CD4-positive, alpha-beta T cell treated with Interleukin-6 at 100 ng/mL for 8 hours (primary cell): ENCODE measurements at regions not wholly inside any gene's neighbourhood (a gene's known extent, or its start where the extent isn't known, plus 50 kb on each side); places are given as distances from the start of the nearest gene placed in this dataset.

ENCODE experiments used
- DNase-seq: peaks from one replicate; pipeline ENCODE4 v3.0.0-alpha.2; 2020; ENCODE audit warnings: mixed read lengths, low spot score

DNA sequence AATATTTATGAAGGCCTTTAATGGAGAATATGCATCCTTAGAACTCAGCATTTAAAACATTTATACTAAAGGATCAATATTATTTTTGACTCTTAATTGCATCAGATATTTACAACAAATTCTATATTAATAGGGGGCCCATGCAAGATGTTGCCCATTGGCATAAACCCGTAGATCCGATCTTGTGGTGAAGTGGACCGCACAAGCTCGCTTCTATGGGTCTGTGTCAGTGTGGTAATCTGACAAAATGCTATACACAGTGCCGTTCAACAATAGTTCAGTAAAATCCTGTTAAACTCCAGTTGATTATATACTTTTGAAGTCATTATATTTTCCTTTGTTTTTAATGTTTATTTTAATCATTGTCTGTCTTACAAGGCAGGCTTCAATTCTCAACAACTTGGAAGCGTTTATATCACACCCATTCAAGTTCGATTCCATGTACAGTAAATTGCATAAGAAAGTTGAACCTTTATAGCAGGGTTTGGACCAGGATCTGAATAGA, 809.2 kb downstream of the USP25 start:
- DNase-seq = no peak

DNA sequence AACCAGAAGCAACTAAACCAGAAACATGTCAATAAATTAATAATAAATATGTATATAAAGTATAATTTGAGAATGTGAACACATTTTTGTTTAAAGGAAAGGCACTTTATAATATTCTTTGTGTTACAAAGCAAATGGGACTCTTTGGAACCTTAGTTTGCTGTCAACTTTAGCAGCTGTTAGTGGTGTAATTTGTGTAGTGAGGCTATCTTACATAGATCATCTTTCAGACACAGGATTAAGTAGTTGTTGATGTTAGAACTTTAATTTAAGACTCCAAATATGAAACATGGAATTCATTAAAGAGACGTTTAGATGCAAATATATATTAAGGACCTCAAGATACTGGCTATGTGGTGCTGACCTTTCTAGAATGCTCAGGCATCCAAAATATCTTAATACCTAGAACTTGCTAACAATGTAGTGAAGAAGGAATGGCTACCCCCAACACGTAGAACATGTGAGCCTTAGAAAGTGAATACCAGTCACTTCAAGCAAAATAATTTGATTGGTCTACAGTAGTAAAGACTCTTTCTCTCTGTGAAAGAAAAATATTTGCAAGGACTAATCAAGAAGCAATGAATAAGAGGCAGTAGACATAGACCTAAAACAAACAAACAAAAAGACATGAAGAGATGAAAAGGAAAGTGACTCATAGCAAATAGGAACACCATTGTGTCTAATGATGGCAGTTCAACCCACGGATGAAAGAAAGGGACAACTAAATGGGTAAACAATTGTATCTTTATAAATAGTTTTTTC, 811.4 kb downstream of the USP25 start:
- DNase-seq = no peak

DNA sequence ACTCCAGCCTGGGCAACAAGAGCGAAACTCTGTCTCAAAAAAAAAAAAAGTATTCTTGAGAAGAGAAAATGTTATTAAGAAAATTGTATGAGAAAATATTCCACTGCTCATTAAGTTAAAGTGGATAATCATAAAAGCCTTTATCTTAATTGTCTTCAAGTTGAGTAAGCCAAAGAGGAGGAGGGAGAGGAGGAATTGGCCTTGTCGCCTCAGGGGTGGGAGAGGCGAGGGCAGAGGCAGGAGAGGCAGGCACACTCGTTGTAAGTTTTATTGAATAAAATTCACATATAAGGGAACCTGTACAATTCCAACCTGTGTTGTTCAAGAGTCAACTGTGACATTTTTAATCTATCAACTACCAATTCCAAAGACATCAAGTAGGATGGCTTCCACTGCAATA, 820.3 kb downstream of the USP25 start:
- DNase-seq = no peak

DNA sequence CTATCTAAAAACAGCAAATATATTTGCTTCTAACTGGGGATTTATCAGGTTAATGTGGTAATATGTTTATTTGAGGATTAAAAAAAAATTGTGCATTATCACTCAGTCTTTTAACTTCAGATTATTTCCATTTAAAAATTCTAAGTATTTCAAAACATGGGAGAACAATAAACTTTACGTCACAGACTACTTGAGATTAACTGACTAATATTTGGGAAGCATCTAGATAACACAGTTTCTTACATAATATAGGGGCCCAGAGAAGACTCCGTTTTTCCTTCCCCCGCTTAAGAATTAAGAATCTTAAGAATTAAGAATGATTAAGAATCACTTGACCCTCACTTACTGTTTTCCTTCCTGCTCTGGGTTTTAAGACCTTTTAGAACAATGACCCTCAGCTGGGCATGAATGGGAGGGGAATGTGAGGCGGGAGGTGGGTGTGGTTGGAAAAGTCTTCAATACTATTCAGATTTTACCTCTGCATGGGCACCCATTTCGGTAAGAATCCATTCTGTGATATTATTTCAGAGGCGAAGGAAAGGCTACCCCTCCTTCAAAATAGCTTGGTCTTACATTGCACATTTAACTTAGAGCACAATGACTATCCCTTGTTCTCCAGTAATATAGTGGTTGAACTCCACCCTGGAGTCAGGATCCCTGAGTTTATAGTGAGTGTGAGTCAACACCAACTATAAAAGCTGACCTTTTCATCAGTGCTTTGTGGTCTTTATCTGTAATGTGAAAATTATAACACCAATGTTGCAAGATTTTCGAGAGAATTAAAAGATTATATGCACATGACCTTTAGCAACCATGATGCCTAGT, 821.3 kb downstream of the USP25 start:
- DNase-seq = no peak

DNA sequence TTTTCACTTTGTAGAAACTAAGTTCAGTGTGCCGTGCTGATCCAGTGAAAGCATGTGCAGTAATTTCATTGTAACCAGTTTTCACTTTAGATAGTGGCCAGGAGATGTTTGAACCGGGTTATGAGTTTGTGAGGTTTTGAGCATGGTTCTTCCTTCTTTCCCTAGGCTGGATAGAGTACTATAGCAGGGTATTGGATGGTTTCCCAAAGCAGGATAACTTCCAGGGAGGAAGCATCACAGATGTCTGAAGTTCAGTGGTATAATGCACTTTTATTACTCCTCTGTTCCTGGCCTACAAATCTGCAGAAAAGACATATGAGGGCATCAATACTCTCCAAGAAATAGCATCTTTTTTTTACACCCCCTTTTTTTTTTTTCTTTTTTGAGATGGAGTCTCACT, 823.1 kb downstream of the USP25 start:
- DNase-seq = no peak

DNA sequence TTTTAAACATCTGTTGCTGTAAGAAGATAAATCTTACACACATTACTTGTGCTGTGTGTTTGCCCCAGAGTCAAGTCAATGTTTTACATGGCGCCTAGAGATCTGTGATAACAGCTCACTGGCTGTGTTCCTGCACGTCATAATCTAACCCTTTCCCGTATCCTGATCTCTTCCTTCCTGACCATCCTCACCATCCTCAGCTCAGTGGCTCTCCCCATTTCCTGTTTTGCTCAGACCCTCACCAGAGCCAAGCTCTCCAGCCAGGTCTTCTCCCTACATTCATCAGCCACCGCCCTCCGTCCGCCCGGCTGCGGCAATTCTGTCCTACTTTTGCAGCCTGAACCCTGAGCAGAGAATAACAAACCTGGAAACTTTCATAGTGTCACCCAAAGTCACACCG, 824.7 kb downstream of the USP25 start:
- DNase-seq = no peak

DNA sequence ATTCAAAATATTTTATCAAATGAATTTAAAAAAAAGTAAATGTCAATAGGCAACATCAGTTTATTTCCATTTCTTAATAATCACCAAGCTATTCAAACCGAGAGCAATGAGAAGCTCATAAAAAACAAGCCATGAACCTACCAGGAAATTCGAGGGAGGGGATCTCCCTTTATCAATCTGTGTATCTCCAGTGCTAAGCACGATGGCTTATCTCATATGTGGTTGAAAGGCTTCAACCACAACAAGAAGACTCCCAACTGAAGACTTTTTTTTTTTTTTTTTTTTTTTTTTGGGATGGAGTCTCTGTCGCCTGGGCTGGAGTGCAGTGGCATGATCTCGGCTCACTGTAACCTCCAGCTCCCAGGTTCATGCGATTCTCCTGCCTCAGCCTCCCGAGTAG, 833.3 kb downstream of the USP25 start:
- DNase-seq = no peak

DNA sequence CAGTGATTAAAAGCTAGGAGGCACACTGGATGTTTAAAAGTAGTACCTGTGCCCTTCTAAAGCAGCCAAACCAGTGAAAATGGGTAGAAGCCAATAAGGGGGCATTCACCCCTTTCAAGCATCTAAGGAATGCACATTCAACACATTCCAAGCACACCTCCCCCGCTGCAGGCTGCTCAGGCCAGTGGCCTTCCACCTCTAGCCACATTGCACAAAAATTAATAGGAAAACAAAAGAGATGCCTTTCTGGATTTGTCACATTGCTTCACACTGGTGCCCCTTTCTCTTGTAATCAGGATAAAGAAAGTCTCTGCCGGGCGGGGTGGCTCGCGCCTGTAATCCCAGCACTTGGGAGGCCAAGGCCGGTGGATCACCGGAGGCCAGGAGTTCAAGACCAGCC, 834.0 kb downstream of the USP25 start:
- DNase-seq = no peak

DNA sequence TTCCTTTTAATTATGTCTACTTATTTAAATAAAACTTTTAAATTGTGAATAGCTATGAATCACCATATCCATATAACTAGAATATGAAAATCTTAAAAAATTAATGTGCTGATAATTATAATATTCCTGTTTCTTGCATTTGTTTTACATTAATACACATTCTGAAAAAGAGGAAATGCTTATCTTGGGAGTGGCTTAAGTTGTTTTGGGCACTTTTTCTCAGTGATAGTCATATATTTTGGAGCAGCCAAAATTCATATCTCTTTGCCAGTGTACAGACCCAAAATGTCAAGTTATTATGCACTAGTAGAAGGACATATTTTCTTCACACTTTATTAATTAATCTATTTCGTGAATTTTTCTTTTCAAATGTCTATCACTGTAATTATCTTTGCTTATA, 838.5 kb downstream of the USP25 start:
- DNase-seq = no peak

DNA sequence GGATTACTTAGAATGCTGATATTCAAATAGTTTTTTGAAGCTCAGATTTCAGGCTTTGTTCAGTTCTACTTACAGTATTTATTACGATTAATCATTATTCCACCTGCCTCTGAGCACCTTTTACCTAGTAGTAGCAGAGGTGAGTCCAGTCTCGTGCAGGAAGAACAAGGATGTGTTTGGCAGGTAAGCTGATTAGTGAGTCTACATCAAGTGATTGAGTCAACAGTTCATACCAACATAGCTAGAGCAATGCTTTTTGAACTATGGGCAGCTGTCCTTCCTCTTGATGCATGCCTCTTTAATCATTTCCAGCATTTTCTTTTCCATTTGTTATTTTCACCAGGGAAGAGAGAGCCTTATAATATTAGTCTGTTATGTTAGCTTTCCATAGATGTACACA, 838.9 kb downstream of the USP25 start:
- DNase-seq = no peak

DNA sequence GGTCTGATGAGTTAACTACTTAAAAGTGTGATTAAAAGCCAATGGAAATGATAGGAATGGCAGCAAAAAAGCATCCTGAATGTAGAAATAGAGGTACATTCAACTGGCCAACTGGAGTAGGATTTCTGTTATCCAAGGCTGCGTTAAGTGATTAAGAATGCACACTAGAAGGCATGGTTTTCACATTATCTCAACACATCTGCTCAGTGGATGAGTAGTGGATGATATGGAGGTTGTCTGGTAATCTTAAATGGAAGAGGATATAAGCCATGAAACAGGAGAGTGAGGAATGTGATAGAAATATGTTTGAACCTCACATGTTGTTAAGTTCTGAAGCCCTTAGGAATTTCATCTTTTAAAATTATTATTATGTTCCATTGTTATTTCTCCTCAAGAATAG, 839.9 kb downstream of the USP25 start:
- DNase-seq = no peak

DNA sequence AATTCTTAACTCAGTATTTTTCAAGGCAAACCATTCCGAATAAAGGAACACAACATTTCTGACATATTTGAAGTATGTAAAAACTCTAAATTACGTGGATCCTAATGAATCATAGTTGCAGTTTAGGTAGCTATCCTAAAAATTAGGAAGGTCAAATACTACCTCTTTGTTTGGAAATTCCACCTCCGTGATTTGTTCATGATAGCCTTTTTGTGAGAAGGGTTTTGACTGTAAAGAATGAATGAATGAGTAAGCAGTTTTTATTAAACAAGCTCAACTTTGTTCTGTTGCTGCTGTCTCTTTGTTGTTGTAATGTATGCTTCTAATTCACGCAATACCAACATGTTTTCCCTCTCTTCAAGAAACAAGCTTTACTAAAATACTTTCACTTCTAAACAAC, 840.4 kb downstream of the USP25 start:
- no peak for DNase-seq

DNA sequence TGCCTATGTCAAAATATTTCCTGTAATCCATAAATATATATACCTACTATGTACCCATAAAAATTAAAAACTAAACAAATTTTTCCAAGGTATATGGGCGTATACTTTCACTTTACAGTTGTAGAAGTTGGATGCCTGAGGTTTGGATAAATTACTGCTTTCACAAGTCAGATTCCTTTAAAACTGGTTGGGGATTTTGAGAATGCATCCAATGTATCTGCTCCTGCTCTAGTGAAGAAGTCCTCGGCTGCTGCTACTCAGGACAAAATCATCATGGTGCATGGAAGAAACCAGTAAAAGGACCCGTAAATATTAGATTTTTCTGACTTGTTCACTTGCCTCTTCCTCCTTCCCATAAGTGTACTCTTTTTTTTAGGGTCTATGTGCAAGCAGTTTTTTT, 841.1 kb downstream of the USP25 start:
- no peak for DNase-seq

DNA sequence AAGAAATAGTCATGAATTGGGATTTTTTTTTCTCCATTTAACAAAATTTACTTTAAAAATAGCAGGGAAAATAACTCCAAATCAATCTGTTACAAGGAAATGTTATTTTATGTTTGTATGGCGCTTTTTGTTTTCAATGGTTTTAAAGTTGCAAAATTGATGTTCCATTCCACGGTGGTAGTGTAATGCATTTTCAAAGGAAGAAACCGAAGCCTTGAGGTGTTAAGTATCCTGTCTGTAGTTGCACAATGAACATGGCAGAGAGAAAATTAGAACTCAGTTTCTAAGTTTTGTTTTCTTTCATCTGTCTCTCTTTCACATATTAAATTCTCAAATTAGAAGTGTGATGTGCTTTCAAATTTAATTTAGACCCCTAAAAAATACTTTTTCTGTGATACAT, 841.8 kb downstream of the USP25 start:
- DNase-seq = no peak

DNA sequence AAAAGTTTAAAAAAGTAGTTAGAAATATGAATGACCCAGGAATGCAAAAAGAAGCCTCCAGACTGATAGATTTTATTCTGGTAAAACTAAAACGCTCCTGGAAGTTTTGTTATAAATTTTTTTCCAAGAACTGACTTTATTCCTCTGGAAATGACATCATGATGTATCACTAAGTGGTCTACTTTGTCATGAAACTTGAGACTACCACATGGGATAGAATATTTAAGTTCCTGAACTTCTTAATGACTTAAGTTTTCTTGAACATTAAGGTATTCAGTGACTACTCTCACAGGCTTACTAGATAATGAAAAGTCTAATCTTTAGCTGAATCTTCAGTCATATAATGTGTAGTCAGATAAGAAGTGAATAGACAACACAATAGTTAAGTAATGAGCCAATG, 842.2 kb downstream of the USP25 start:
- no peak for DNase-seq

DNA sequence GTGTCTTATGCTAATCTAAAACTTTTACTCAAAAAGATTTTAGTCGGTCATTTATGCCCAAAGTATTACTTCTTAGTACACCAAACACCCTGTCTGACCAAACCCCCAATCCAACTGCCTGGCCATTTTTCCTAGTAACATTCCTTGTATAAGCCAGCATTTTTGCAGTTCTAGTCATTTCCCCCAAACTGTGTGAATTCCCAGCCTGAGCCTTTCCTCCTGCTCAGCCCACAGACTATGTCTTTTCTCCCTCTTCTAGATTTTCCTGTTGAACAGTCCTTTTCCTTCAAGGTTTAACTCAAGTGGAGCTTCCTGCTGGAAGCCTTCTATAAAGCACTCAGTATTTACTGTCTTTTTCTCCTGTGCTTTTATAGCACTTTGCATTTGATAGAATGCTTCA, 843.8 kb downstream of the USP25 start:
- DNase-seq = no peak

DNA sequence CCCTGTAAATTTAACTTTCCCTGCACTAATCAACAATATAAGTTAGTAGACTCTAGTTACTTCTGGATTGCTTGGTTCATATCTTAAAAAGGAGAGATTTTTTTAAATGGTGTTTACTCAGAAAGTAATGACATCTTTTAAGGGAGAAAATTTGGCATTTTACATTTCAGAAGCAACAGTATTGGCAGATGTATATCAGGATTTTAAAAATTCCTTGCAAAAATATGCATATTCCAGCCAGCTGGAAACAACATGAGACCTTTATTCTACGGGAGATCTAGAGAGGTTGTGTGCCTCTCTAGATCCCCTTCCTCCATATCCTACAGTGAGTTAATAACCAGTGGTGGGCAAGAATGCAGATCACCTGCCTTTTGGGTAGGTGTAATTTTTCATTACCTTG, 848.2 kb downstream of the USP25 start:
- DNase-seq = no peak

DNA sequence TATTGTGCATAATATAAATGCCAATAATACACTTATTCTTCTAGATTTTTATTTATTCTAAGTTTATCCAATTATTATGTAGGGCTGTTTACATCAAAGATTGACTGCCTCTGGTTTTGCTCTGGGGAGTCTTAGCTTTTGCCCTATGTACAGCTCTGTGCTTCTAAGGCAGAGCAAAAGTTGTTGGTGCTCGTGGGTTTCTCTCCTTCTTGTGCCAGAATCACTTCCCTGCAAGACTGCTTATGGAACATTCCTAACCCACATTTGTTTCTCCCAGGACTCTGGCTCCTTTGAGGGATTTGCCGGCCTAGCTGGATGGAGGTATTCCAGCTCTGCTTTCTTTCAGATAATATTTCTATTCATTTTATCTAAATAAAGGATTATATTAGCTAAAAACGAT, 849.1 kb downstream of the USP25 start:
- no peak for DNase-seq

DNA sequence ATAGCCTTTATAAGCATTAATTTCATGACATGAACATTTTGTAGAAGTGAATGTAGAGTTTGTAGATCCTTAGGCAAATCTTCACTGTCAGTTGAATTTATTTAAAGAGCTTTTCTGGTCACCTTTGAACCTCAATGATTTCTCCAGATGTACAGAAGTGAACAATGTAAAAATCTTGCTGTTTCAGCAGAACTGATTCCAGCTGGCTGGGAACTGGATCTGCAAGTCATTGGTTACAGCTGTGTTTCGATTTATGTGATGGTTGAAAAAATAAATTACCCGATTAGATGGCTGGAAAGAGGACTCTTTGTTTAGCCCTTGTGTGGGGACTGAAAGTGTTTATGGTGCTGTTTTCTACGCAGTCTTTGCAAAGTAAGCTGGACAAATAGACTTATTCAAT, 849.8 kb downstream of the USP25 start:
- DNase-seq = no peak

DNA sequence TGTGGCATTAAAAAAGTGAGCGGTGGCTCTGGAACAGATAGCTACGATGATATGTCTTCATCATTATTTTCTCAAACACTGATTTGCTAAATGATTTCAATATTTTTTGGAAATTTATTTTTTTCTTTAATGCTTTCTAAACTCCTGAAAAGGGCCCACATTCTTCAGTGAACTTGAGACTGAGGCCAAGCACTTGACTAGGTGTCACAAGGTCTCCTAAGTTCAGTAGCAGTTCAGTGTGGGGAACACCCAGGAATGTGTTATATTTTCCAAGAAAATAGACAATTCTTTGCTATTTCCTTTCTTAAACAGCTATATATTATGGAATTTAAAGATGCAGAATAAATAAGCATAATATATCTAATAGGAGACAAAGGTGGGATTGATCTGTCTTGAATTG, 850.9 kb downstream of the USP25 start:
- no peak for DNase-seq

DNA sequence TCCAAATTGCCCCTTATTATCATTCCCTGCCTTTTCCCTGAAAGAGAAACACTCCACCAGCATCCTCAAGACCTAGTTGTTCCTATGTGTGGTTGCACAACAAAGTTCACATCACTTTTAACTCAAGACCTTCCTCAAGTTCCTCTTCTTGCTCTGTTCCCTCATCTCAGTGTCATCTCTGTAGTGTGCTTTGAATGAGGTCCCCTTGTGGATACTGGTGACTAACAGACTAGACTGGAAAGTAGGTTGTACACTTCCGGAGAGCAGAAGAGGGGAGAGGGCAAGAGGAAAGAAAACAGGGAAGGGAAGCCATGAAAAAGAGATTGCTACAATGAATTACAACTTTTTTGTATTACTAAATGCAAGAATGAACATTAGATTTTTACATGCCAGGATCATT, 853.8 kb downstream of the USP25 start:
- DNase-seq = no peak

DNA sequence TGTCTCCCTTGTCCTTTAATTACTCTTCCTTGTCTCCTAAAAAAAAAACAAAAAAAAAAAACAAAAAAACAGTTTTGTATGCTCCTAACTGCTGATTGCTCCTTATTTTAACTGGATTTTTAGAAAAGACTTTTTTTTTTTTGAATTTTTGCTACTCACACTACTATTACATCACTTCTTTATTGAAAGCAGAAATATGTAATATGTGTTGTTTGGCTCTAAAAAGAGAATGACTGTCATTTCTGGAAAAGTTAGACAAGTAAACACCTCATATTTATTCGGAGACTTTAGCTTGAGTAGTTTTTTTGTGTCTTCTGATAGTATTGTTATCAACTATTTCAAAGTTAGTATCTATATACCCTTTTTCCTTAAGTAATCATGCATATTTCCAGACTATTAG, 855.0 kb downstream of the USP25 start:
- DNase-seq = no peak

DNA sequence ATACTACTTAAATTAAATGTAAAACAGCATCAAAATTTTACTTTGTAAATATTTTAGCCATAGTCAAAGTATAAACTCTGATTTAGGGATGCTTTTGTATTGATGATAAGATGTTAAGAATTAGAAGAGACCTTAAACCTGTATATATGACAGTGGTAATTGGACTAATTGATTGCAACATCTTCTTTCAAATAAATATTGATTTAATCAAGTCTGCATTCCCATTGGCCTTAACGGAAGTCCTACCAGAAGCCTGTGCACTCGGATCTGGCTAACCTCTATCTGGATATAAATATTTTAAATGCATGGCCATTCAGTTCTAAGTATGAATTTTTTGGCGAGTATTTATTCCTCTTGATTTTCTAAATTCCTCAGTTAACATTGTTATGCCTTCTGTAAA, 856.1 kb downstream of the USP25 start:
- no peak for DNase-seq

DNA sequence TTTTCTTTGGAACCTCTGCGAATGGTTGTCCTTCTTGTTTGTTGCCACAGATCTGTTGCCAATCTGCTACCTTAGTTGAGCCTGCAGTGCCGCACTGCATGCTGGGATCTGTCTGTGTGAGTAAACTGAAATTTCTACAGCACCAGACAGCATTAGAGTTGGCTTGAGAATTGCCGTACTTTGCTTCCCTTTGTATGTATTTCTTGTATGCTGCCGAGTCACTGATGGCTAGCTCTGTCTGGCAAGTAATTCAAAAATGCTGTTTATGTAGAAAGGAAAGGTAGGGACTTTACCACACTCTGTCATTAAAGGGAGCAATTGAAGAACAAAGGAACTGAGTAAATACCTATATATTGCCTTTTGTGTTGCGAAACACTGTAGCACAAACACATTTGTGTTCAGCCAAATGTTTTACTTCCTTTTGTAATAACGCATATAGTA, 857.4 kb downstream of the USP25 start:
- DNase-seq = no peak
